GM13977 (cell line): ENCODE measurements at regions not wholly inside any gene's neighbourhood (a gene's known extent, or its start where the extent isn't known, plus 50 kb on each side); places are given as distances from the start of the nearest gene placed in this dataset.
A peak's percentile ranks its signal among the peaks of the same experiment; 100 is the strongest.
"Not testable (repeated sequence)": the region's sequence is repeated elsewhere in the genome, so short reads cannot be mapped to it uniquely, and the experiment has no call there.

Experiments used
- DNase-seq: peaks from one replicate; pipeline ENCODE4 v3.0.0; 2012; ENCODE audit warnings: low spot score
- in situ Hi-C: fragments of 300-500 bp; cut with MboI; formaldehyde crosslinking; loops from one replicate; pipeline ENCODE4 v1.12.0; 2022; ENCODE audit warnings: low sequenced_read_pairs, low pct_unique_long_range_greater_than_20kb, mixed read lengths, inconsistent platforms; ENCODE audit not compliant: unreplicated experiment
- TF ChIP-seq, protein P1 (sequence below): IDR thresholded peaks from 2 replicates; pipeline ENCODE4 v1.5.1; 2012; ENCODE audit warnings: mild to moderate bottlenecking, control low read depth; ENCODE audit not compliant: insufficient read depth; ENCODE audit errors: extremely low read depth, missing control alignments

DNA sequence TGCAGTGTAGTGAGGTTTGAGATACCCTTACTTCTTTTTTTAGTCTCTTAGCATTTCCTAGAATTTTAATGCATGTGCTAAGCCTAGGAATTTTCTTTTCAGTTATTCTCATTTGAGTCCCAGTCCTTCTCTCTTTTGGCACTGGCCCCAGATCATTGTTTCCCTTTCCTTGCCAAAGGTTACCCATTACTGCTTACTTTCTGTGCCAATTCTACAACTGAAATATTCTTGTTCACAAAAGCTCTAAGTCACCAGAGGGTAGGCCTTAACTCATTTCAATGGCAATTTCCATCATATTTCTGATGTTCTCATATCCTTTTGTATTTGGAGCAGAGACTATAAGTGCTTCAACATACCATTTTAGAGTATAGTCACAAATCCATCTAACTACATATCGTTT lies 199.6 kb upstream of the CBLB start:
- in situ Hi-C loops = no loop called here
- no peak for DNase-seq
- TF ChIP-seq, protein P1, sequence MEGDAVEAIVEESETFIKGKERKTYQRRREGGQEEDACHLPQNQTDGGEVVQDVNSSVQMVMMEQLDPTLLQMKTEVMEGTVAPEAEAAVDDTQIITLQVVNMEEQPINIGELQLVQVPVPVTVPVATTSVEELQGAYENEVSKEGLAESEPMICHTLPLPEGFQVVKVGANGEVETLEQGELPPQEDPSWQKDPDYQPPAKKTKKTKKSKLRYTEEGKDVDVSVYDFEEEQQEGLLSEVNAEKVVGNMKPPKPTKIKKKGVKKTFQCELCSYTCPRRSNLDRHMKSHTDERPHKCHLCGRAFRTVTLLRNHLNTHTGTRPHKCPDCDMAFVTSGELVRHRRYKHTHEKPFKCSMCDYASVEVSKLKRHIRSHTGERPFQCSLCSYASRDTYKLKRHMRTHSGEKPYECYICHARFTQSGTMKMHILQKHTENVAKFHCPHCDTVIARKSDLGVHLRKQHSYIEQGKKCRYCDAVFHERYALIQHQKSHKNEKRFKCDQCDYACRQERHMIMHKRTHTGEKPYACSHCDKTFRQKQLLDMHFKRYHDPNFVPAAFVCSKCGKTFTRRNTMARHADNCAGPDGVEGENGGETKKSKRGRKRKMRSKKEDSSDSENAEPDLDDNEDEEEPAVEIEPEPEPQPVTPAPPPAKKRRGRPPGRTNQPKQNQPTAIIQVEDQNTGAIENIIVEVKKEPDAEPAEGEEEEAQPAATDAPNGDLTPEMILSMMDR = no peak

DNA sequence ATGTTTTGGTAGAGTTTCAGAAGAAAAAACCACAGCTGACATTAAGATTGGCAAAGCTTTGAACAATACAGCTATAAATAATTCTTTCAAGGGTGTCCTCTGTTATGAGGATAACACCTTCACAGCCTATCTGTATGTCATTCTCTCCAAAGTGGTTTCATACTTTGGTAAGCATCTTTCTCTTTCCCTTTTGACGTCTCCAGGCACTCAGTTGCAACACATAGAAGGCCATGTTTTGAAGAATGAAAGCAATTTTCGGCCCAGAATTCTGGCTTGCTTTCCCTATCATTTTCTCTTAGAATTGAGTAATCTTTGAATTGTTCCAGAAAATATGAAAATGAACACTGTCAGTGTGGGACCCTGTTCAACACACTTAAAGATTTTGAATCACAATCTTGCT lies 200.0 kb upstream of the CBLB start:
- TF ChIP-seq, protein P1 = no peak
- peak; percentile 35 for DNase-seq
- in situ Hi-C loops = no loop called here

DNA sequence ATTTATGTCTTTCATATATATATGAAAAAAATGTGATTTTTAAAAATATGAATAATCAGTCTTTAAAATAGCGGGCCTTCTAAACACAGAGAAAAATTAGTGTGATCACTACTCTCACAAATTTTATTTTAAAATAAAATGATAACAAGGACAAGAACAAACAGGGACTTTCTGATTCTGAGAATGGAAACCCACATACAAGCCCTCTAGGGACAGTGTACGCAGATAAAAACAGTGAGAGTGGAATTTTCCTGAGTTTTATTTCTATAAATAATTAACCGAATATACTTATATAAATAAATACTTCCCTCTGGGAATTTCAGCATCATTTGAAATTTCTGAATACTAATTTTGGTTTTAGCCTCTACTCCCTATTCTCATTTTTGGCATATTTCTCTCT lies 201.4 kb upstream of the CBLB start:
- in situ Hi-C loops = no loop called here
- no peak for DNase-seq
- TF ChIP-seq, protein P1 = no peak

DNA sequence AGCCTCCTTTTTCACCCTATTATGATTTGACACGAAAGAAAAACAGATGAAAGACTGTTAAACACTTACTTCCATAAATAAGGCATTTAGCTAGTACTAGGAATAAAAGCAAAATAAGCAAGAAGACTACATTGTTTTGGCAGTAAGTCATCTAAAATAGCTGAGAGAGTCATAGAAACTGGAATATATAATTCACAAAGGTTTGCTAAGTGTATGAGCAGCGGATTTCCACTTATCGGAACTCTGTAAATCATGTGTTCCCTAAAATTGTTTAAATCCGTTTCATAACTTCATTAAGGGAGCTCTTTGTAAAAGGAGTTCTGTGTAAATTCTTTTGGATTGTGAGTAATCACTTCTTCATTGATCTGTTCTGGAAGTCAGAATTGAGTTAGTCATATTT lies 202.5 kb upstream of the CBLB start:
- TF ChIP-seq, protein P1 = no peak
- no peak for DNase-seq
- in situ Hi-C loops = no loop called here

DNA sequence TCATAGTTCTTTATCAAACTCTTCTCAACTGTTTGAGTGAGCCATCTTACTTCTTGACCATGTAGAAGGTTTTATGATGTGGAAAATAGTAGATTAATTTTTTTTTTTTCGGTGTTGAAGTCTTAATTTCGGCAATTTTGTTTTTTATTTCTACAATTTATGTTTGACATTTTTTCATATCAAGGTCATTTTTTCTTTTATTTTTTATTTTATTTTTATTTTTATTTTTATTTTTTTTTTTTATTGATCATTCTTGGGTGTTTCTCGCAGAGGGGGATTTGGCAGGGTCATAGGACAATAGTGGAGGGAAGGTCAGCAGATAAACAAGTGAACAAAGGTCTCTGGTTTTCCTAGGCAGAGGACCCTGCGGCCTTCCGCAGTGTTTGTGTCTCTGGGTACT lies 203.8 kb upstream of the CBLB start:
- DNase-seq = not testable (repeated sequence)

DNA sequence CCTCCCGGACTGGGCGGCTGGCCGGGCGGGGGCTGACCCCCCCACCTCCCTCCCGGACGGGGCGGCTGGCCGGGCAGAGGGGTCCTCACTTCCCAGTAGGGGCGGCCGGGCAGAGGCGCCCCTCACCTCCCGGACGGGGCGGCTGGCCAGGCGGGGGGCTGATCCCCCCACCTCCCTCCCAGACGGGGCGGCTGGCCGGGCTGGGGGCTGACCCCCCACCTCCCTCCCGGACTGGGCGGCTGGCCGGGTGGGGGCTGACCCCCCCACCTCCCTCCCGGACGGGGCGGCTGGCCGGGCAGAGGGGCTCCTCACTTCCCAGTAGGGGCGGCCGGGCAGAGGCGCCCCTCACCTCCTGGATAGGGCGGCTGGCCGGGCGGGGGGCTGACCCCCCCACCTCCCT lies 205.0 kb upstream of the CBLB start:
- in situ Hi-C loops, DNase-seq: not testable (repeated sequence)

More for the DNA sequence above, 203.8 kb upstream of the CBLB start:
- in situ Hi-C loops = not testable (repeated sequence)

DNA sequence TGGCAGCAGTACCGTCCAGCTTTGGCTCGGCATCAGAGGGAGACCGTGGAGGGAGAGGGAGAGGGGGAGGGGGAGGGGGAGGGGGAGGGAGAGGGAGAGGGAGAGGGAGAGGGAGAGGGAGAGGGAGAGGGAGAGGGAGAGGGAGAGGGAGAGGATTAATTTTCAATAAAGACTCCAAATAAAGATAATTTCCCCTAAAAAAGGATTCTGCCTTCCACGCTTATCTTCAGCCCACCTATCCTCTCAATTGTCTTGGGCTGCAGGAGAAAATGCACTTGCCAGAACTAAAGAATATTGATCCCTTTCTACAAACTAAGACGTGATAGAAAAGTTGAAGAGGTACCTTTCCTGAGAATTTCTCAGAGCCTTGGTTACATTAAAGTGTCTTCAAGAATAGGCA lies 206.9 kb upstream of the CBLB start:
- in situ Hi-C loops, DNase-seq: not testable (repeated sequence)

DNA sequence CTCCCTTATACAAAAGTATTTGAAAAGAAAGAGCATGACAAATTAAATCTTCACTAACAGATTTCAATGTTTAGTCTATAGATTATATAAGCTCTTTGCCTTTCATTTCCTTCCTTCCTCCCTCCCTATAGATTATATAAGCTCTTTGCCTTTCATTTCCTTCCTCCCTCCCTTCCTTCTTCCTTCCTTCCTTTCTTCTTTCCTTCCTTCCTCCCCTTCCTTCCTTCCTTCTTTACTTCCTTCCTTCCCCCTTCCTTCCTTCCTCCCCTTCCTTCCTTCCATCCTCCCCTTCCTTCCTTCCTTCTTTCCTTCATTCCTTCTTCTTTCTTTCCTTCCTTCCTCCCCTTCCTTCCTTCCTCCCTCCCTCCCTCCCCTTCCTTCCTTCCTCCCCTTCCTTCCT lies 209.8 kb upstream of the CBLB start:
- TF ChIP-seq, protein P1 = no peak
- no peak for DNase-seq
- in situ Hi-C loops = no loop called here

DNA sequence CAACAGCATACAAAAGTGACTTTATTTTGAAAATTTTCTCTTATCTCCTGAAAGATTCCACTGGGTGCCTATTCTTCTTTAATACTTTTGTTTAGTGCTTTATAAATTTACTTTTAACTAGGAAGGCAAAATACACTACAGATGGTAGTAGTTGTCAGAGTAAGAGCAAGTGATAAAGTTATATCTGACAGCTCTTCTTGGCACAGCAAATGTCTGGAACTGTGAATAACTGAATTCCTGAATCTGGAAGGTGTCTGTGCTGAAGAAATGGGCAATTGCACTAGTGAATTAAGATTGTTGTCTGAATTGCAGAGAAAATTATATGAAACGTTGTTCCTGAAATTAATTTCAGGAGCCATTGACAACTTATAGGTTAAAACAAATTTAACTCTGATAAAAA lies 213.8 kb upstream of the CBLB start:
- TF ChIP-seq, protein P1 = no peak
- in situ Hi-C loops = no loop called here
- DNase-seq = no peak
